ENCODE measurements at regions not wholly inside any gene's neighbourhood (a gene's known extent, or its start where the extent isn't known, plus 50 kb on each side); places are given as distances from the start of the nearest gene placed in this dataset.

DNA sequence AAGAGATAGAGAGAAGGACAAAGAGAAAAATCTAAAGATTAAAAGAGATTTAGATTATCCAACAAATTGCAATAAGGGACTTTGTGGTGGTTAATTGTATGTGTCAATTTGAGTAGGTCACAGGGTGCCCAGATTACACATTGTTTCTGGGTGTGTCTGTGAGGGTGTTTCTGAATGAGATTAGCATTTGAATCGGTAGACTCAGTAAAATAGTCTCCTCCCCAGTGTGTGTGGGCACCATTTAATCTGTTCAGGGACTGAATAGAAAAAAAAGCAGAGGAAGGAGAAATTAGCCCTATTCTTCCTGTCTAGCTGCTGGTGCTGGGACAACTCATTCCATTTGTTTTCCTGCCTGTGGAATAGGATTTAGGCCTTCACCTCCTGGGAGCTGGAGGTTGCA is 339.8 kb upstream of the EPHA4 start:
- no peak for TF ChIP-seq POLR2A (IDR thresholded peaks at IDR 0.05)
- TF ChIP-seq, protein P1, sequence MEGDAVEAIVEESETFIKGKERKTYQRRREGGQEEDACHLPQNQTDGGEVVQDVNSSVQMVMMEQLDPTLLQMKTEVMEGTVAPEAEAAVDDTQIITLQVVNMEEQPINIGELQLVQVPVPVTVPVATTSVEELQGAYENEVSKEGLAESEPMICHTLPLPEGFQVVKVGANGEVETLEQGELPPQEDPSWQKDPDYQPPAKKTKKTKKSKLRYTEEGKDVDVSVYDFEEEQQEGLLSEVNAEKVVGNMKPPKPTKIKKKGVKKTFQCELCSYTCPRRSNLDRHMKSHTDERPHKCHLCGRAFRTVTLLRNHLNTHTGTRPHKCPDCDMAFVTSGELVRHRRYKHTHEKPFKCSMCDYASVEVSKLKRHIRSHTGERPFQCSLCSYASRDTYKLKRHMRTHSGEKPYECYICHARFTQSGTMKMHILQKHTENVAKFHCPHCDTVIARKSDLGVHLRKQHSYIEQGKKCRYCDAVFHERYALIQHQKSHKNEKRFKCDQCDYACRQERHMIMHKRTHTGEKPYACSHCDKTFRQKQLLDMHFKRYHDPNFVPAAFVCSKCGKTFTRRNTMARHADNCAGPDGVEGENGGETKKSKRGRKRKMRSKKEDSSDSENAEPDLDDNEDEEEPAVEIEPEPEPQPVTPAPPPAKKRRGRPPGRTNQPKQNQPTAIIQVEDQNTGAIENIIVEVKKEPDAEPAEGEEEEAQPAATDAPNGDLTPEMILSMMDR (IDR thresholded peaks at IDR 0.05): no peak
